Endothelial cell of umbilical vein (primary cell): ENCODE measurements at regions not wholly inside any gene's neighbourhood (a gene's known extent, or its start where the extent isn't known, plus 50 kb on each side); places are given as distances from the start of the nearest gene placed in this dataset.

Experiments
- EZH2 ChIP-seq: IDR thresholded peaks from 2 replicates; pipeline ENCODE4 v1.6.1; 2012; ENCODE audit warnings: borderline replicate concordance, low read depth, mild to moderate bottlenecking, moderate library complexity, low read length, inconsistent platforms; ENCODE audit not compliant: severe bottlenecking
- POLR2AphosphoS5 ChIP-seq: IDR thresholded peaks from 2 replicates; pipeline ENCODE4 v1.6.1; 2012; ENCODE audit warnings: low read depth, mild to moderate bottlenecking, control low read depth, low read length, moderate library complexity; ENCODE audit not compliant: insufficient read depth
- TF ChIP-seq, protein P1 (sequence below), 2 donors: IDR thresholded peaks; 1 replicate in 1 of 2; 2 replicates in 1 of 2; pipeline ENCODE4 v1.5.1; 2011; ENCODE audit warnings: low read length in 2 of 2, mild to moderate bottlenecking in 2 of 2, moderate library complexity in 2 of 2, control low read depth in 1 of 2, inconsistent platforms in 1 of 2, low read depth in 1 of 2; ENCODE audit not compliant: insufficient read depth in 1 of 2; ENCODE audit errors: extremely low read depth in 1 of 2

DNA sequence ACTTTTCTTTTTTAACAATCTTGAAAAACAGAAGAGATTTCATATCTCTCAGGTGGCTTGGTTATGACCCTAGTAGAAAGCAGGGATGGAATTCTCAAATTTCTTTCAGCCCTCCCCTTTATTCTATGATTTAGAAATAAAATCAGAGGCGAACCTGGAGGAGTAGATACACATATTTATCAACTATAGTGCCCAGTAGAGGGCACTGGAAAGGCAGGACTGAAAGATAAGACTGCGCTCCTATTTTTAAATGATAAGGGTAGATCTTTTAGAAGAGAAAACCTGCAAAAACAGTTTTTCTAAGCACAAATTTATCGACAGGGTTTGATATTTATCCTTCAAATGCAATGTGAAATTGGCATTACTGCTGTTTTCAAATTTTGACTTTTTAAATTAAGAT, 1296.6 kb downstream of the EPHA7 start:
- TF ChIP-seq, protein P1, sequence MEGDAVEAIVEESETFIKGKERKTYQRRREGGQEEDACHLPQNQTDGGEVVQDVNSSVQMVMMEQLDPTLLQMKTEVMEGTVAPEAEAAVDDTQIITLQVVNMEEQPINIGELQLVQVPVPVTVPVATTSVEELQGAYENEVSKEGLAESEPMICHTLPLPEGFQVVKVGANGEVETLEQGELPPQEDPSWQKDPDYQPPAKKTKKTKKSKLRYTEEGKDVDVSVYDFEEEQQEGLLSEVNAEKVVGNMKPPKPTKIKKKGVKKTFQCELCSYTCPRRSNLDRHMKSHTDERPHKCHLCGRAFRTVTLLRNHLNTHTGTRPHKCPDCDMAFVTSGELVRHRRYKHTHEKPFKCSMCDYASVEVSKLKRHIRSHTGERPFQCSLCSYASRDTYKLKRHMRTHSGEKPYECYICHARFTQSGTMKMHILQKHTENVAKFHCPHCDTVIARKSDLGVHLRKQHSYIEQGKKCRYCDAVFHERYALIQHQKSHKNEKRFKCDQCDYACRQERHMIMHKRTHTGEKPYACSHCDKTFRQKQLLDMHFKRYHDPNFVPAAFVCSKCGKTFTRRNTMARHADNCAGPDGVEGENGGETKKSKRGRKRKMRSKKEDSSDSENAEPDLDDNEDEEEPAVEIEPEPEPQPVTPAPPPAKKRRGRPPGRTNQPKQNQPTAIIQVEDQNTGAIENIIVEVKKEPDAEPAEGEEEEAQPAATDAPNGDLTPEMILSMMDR (IDR thresholded peaks at IDR 0.05; ENCODE audit: extremely low read depth in 1 of 2, insufficient read depth in 1 of 2, low read depth in 1 of 2, low read length in 2 of 2), result peak in 1 of 2 donors; percentile 31
- TF ChIP-seq POLR2AphosphoS5, result no peak
- no peak for TF ChIP-seq EZH2
